GM12878 (cell line): ENCODE measurements at regions not wholly inside any gene's neighbourhood (a gene's known extent, or its start where the extent isn't known, plus 50 kb on each side); places are given as distances from the start of the nearest gene placed in this dataset.

ENCODE experiments used
- ATAC-seq: fragments of 200-7000 bp; cut with Tn5 transposase; 3 replicates; pipeline ENCODE4 v1.9.1; 2020; ENCODE audit warnings: mild to moderate bottlenecking, moderate library complexity
- BruUV-seq: library from RNA; stranded (reverse); fragments of 400-500 nt; replicated peaks from 2 replicates; lab custom pipeline; 2021; lab: Mats Ljungman, UMichigan
- CTCF ChIA-PET: fragments of 300-600 bp; sonication (Branson Sonifier 250); formaldehyde crosslinking; extraction: SDS; loops from one replicate; lab custom pipeline; 2021; ENCODE audit warnings: inconsistent platforms; lab: Yijun Ruan, JAX
- POLR2A ChIA-PET: fragments of 350-600 bp; formaldehyde crosslinking; extraction: SDS; loops from one replicate; lab custom pipeline; 2021; ENCODE audit warnings: inconsistent platforms; lab: Charles Lee
- RAD21 ChIA-PET: fragments of 300-600 bp; sonication (Branson Sonifier 250); formaldehyde crosslinking; loops from one replicate; lab custom pipeline; 2023; ENCODE audit warnings: antibody characterized with exemption; ENCODE audit not compliant: unreplicated experiment; lab: Charles Lee
- SMC1A ChIA-PET: fragments of 300-600 bp; sonication (Branson Sonifier 250); formaldehyde crosslinking; loops from one replicate; lab custom pipeline; 2023; ENCODE audit not compliant: unreplicated experiment, uncharacterized antibody; lab: Charles Lee
- DNase-seq: peaks from one replicate; pipeline ENCODE4 v3.0.0-alpha.2; 2011; ENCODE audit warnings: low read depth, low spot score
- FAIRE-seq: peaks from 3 replicates; lab custom pipeline; 2011; peaks lifted over from hg19 to GRCh38; lab: Jason Lieb, UNC
- H2AFZ ChIP-seq: 2 replicates; pipeline ENCODE4 v1.6.0; 2011; ENCODE audit warnings: low read depth, low read length, control low read depth; ENCODE audit not compliant: control insufficient read depth
- H3K27ac ChIP-seq: 2 replicates; pipeline ENCODE4 v1.5.1; 2011; ENCODE audit warnings: control low read depth; ENCODE audit not compliant: control insufficient read depth, insufficient read depth
- H3K27me3 ChIP-seq, 2 experiments: replicated peaks in 1 of 2; 2 replicates each; pipeline versions ENCODE4 v1.6.0 to v1.6.1; 2011; ENCODE audit warnings: low read length in 1 of 2; ENCODE audit not compliant: control insufficient read depth in 2 of 2, insufficient read depth in 2 of 2
- H3K36me3 ChIP-seq, 2 experiments: 2 replicates each; pipeline ENCODE4 v1.5.1; 2011; ENCODE audit warnings: low read length in 1 of 2; ENCODE audit not compliant: control insufficient read depth in 2 of 2, insufficient read depth in 2 of 2
- H3K4me1 ChIP-seq: 2 replicates; pipeline ENCODE4 v1.6.1; 2011; ENCODE audit warnings: mild to moderate bottlenecking, low read length, moderate library complexity, mixed read lengths; ENCODE audit not compliant: control insufficient read depth, insufficient read depth
- H3K4me2 ChIP-seq: 2 replicates; pipeline ENCODE4 v1.6.0; 2011; ENCODE audit warnings: control low read depth; ENCODE audit not compliant: control insufficient read depth, insufficient read depth
- H3K4me3 ChIP-seq: fragments of 200-600 bp; sonication (generic); 2 replicates; pipeline ENCODE4 v1.5.1; 2016
- H3K79me2 ChIP-seq: 2 replicates; pipeline ENCODE4 v1.6.0; 2011; ENCODE audit warnings: low read length; ENCODE audit not compliant: control insufficient read depth, insufficient read depth
- H3K9ac ChIP-seq: 2 replicates; pipeline ENCODE4 v1.8.0; 2011; ENCODE audit warnings: low read length, control low read depth, mixed read lengths; ENCODE audit not compliant: control insufficient read depth, insufficient read depth
- H3K9me3 ChIP-seq: replicated peaks from 3 replicates; pipeline ENCODE4 v1.5.1; 2011; ENCODE audit warnings: mild to moderate bottlenecking, low read length; ENCODE audit not compliant: control insufficient read depth, insufficient read depth
- H4K20me1 ChIP-seq: 2 replicates; pipeline ENCODE4 v1.6.0; 2011; ENCODE audit not compliant: control insufficient read depth, insufficient read depth
- ETV6 ChIP-seq, 2 experiments: fragments of 450-650 bp in 1 of 2; IDR thresholded peaks in 1 of 2; conservative IDR thresholded peaks in 1 of 2; 2 replicates each; pipeline ENCODE4 v1.6.1; 2014; ENCODE audit warnings: antibody characterized with exemption in 1 of 2, borderline replicate concordance in 1 of 2, low read depth in 1 of 2, mild to moderate bottlenecking in 1 of 2, moderate library complexity in 1 of 2
- HDAC6 ChIP-seq: fragments of 200-600 bp; sonication (generic); IDR thresholded peaks from one replicate; pipeline ENCODE4 v1.8.0; 2017; ENCODE audit warnings: antibody characterized with exemption; ENCODE audit not compliant: unreplicated experiment
- MTA2 ChIP-seq: fragments of 450-650 bp; IDR thresholded peaks from 2 replicates; pipeline ENCODE4 v1.6.1; 2016; ENCODE audit warnings: low read depth, mild to moderate bottlenecking, moderate library complexity
- MXI1 ChIP-seq: fragments of 150-350 bp; IDR thresholded peaks from 2 replicates; pipeline ENCODE4 v1.6.1; 2011; ENCODE audit warnings: low read depth, mild to moderate bottlenecking, inconsistent platforms, low read length, improper control_type of control experiment
- NRF1 ChIP-seq: conservative IDR thresholded peaks from 2 replicates; pipeline ENCODE4 v1.6.1; 2011; ENCODE audit warnings: mild to moderate bottlenecking, low read depth, low read length, improper control_type of control experiment
- SIX5 ChIP-seq: IDR thresholded peaks from 2 replicates; pipeline ENCODE4 v1.6.1; 2011; ENCODE audit warnings: mild to moderate bottlenecking, low read depth, low read length, moderate library complexity; ENCODE audit not compliant: severe bottlenecking
- TARDBP ChIP-seq: IDR thresholded peaks from 2 replicates; pipeline ENCODE4 v1.6.1; 2016; ENCODE audit warnings: borderline replicate concordance
- TCF7 ChIP-seq: IDR thresholded peaks from 2 replicates; pipeline ENCODE4 v1.6.1; 2014; ENCODE audit warnings: antibody characterized with exemption, borderline replicate concordance
- WGBS: methylation state at CpG from one replicate; pipeline ENCODE4 v1.1.6; 2016; ENCODE audit warnings: low lambda C conversion rate; ENCODE audit not compliant: insufficient replicate concordance, insufficient coverage; ENCODE audit errors: missing lambda C conversion rate; 5-methylcytosine and 5-hydroxymethylcytosine counted together
- in situ Hi-C: fragments of 300-500 bp; cut with MboI; formaldehyde crosslinking; loops from 9 replicates; pipeline ENCODE4 v1.14.3; 2018; ENCODE audit warnings: mixed read lengths
- intact Hi-C: fragments of 100-400 bp; cut with micrococcal nuclease; formaldehyde crosslinking; loops from one replicate; pipeline ENCODE4 v1.14.2; 2022; ENCODE audit not compliant: unreplicated experiment
- TF ChIP-seq, protein P1 (sequence below): IDR thresholded peaks from 2 replicates; pipeline ENCODE4 v1.6.1; 2012; ENCODE audit warnings: improper control_type of control experiment, low read depth, low read length; ENCODE audit not compliant: insufficient replicate concordance
- TF ChIP-seq, protein P2 (sequence below): fragments of 450-650 bp; IDR thresholded peaks from 2 replicates; pipeline ENCODE4 v1.6.1; 2017; ENCODE audit warnings: low read depth, mild to moderate bottlenecking, moderate library complexity
- TF ChIP-seq, protein P3 (sequence below): fragments of 450-650 bp; IDR thresholded peaks from 2 replicates; pipeline ENCODE4 v1.6.1; 2016; ENCODE audit warnings: mild to moderate bottlenecking
- TF ChIP-seq, protein P4 (sequence below): IDR thresholded peaks from 2 replicates; pipeline ENCODE4 v1.6.1; 2011; ENCODE audit warnings: borderline replicate concordance, low read depth, mild to moderate bottlenecking, moderate library complexity, low read length; ENCODE audit not compliant: insufficient read depth, poor library complexity, severe bottlenecking

DNA sequence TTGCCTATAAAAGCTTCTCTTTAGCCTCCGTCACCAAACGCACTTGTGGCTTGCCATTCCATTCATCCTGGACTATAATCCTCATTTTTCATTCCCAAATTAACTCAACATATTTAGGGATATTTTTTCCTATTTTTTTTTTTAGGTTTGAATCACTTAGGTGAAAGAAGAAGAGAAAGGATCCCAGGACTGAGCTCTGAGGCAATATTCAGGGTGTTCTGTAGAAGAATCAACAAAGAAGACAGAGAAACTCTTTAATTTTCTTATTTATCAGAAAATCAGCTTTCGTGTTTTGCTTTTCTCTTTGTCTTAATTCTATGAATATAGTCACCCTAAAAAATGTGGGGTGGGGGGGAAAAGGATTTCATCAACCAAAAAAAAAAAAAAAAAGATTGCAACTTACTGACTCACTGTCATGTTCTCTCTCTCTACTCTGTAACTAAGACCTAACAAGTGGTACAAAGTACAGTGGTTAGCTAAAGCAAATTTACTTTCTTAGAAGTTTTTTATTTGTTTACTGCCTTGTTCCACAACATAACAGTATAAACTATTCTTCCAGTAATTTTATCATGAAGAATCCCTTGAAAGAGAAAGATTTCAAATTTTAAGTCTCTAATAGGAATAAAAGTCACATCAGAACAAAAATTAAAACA, 272.0 kb downstream of the DHX15 start (continued):
- TF ChIP-seq MXI1 (no peak), TARDBP (no peak), SIX5 (no peak)

DNA sequence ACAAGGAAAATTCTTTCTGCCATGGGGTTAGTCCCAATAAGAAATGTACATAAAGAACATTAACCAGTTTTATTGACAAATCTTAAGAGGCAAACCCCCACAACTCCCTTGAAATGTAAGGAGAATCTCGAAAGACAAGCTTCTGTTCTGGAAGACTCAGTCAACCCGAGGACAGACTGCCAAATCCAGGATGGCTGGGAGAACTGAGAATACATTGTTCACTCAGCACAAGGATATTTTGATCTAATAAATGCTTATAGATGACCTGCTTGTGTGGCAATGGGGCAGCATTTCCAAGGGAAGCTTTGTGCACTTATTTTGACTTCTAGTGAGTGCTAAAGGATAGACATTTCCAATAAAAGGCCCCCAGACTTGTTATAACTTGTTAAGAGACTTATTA, 280.4 kb downstream of the DHX15 start:
- SMC1A ChIA-PET, result no interaction called here
- FAIRE-seq (no peak), DNase-seq (no peak), ATAC-seq (no peak)
- Histone ChIP-seq H3K4me2 (no peak overlapping the region), H3K4me1 (no peaks in the 10 kb centered on the region), H3K27me3 (no peaks in the 10 kb centered on the region), H2AFZ (no peak overlapping the region), H3K27ac (no peak overlapping the region), H3K4me3 (no peak overlapping the region), H3K36me3 (no peaks in the 10 kb centered on the region), H4K20me1 (no peaks in the 10 kb centered on the region), H3K9ac (no peak overlapping the region), H3K9me3 (no peaks in the 10 kb centered on the region), H3K79me2 (no peaks in the 10 kb centered on the region)
- POLR2A ChIA-PET, result no interaction called here
- intact Hi-C loops, result no loop called here
- CTCF ChIA-PET, result no interaction called here
- WGBS, result 3% methylated on average over 2 of the region's 2 CpGs
- BruUV-seq, result no TSS peak
- RAD21 ChIA-PET, result no interaction called here
- in situ Hi-C loops, result no loop called here
- TF ChIP-seq, protein P1, sequence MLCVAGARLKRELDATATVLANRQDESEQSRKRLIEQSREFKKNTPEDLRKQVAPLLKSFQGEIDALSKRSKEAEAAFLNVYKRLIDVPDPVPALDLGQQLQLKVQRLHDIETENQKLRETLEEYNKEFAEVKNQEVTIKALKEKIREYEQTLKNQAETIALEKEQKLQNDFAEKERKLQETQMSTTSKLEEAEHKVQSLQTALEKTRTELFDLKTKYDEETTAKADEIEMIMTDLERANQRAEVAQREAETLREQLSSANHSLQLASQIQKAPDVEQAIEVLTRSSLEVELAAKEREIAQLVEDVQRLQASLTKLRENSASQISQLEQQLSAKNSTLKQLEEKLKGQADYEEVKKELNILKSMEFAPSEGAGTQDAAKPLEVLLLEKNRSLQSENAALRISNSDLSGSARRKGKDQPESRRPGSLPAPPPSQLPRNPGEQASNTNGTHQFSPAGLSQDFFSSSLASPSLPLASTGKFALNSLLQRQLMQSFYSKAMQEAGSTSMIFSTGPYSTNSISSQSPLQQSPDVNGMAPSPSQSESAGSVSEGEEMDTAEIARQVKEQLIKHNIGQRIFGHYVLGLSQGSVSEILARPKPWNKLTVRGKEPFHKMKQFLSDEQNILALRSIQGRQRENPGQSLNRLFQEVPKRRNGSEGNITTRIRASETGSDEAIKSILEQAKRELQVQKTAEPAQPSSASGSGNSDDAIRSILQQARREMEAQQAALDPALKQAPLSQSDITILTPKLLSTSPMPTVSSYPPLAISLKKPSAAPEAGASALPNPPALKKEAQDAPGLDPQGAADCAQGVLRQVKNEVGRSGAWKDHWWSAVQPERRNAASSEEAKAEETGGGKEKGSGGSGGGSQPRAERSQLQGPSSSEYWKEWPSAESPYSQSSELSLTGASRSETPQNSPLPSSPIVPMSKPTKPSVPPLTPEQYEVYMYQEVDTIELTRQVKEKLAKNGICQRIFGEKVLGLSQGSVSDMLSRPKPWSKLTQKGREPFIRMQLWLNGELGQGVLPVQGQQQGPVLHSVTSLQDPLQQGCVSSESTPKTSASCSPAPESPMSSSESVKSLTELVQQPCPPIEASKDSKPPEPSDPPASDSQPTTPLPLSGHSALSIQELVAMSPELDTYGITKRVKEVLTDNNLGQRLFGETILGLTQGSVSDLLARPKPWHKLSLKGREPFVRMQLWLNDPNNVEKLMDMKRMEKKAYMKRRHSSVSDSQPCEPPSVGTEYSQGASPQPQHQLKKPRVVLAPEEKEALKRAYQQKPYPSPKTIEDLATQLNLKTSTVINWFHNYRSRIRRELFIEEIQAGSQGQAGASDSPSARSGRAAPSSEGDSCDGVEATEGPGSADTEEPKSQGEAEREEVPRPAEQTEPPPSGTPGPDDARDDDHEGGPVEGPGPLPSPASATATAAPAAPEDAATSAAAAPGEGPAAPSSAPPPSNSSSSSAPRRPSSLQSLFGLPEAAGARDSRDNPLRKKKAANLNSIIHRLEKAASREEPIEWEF, result no peak
- TF ChIP-seq HDAC6 (no peak), SIX5 (no peak), NRF1 (no peak), TCF7 (no peak), MTA2 (no peak), ETV6 (conservative IDR thresholded peaks at IDR 0.05 in 1 of 2, IDR thresholded peaks at IDR 0.05 in 1 of 2; ENCODE audit: borderline replicate concordance in 1 of 2, low read depth in 1 of 2) (no peak)
- TF ChIP-seq, protein P2, sequence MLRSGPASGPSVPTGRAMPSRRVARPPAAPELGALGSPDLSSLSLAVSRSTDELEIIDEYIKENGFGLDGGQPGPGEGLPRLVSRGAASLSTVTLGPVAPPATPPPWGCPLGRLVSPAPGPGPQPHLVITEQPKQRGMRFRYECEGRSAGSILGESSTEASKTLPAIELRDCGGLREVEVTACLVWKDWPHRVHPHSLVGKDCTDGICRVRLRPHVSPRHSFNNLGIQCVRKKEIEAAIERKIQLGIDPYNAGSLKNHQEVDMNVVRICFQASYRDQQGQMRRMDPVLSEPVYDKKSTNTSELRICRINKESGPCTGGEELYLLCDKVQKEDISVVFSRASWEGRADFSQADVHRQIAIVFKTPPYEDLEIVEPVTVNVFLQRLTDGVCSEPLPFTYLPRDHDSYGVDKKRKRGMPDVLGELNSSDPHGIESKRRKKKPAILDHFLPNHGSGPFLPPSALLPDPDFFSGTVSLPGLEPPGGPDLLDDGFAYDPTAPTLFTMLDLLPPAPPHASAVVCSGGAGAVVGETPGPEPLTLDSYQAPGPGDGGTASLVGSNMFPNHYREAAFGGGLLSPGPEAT, result no peak
- TF ChIP-seq, protein P3, sequence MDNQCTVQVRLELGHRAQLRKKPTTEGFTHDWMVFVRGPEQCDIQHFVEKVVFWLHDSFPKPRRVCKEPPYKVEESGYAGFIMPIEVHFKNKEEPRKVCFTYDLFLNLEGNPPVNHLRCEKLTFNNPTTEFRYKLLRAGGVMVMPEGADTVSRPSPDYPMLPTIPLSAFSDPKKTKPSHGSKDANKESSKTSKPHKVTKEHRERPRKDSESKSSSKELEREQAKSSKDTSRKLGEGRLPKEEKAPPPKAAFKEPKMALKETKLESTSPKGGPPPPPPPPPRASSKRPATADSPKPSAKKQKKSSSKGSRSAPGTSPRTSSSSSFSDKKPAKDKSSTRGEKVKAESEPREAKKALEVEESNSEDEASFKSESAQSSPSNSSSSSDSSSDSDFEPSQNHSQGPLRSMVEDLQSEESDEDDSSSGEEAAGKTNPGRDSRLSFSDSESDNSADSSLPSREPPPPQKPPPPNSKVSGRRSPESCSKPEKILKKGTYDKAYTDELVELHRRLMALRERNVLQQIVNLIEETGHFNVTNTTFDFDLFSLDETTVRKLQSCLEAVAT, result no peak
- TF ChIP-seq, protein P4, sequence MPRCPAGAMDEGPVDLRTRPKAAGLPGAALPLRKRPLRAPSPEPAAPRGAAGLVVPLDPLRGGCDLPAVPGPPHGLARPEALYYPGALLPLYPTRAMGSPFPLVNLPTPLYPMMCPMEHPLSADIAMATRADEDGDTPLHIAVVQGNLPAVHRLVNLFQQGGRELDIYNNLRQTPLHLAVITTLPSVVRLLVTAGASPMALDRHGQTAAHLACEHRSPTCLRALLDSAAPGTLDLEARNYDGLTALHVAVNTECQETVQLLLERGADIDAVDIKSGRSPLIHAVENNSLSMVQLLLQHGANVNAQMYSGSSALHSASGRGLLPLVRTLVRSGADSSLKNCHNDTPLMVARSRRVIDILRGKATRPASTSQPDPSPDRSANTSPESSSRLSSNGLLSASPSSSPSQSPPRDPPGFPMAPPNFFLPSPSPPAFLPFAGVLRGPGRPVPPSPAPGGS, result no peak
